ENCODE measurements at regions not wholly inside any gene's neighbourhood (a gene's known extent, or its start where the extent isn't known, plus 50 kb on each side); places are given as distances from the start of the nearest gene placed in this dataset.

- TF ChIP-seq SUZ12 (IDR thresholded peaks at IDR 0.05; ENCODE audit: extremely low read depth, insufficient read depth, insufficient read length) (no peak), ZNF274 (IDR thresholded peaks at IDR 0.05; ENCODE audit: low read depth, low read length) (no peak), YY1 (IDR thresholded peaks at IDR 0.05; ENCODE audit: insufficient read depth, insufficient read length) (no peak)
Measured at GRCh38 chr5:125967576-125967975, 455.6 kb upstream of the GRAMD2B start.
